ENCODE measurements at regions not wholly inside any gene's neighbourhood (a gene's known extent, or its start where the extent isn't known, plus 50 kb on each side); places are given as distances from the start of the nearest gene placed in this dataset.
A peak's percentile ranks its signal among the peaks of the same experiment; 100 is the strongest.

DNA sequence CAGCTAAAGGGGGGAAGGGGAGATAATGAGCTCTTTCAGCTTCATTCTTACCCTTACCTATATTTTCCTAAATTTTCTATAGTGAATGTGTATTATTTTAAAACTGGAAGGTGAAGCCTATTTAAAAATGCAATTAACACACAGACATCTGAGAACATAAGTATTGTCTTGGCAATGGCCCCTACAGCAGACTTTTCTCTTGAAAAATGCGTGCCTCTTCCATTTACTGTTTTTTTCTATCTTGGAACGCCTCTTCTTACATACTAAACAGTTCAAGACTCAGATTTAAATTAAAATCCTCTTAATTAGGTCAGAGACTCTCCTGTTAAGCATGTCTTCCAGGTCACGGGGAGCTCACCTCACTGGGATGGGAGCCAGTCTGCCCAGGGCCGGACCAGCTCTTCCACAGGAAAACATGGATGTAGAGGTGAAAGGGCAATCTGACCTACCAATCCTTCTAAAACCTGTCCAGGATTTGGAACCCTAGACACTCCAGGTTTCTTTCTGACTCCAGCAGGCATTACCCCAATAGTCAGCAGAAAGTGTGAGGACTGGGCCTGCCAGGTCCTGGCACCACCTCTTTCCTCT is 137.3 kb downstream of the ZNF281 start:
- no peak overlapping the region for H2BK120ac ChIP-seq (ENCODE audit: low read depth, low read length)
- H3K4me2 ChIP-seq (ENCODE audit: low read length, poor library complexity, severe bottlenecking) = no peak overlapping the region
- no peak overlapping the region for H3K27ac ChIP-seq (ENCODE audit: low read length, poor library complexity, severe bottlenecking)
- WGBS = 100% methylated on average over 4 of the region's 4 CpGs
- no peak overlapping the region for H3K23ac ChIP-seq (ENCODE audit: low read length in 2 of 2)
- H4K8ac ChIP-seq (ENCODE audit: low read length) = no peak overlapping the region
- H3K79me1 ChIP-seq (replicated peaks; ENCODE audit: low read length, poor library complexity, severe bottlenecking) = no peaks in the 10 kb centered on the region
- no peak overlapping the region for H3K4ac ChIP-seq (ENCODE audit: low read depth in 1 of 2, low read length in 2 of 2)
- H2BK5ac ChIP-seq (ENCODE audit: low read depth, low read length, poor library complexity, severe bottlenecking) = no peak overlapping the region
- no peaks in the 10 kb centered on the region for H3K4me1 ChIP-seq (ENCODE audit: control insufficient read depth, insufficient read depth, low read depth, low read length)
- H4K91ac ChIP-seq (ENCODE audit: low read length) = no peak overlapping the region
- H2AFZ ChIP-seq (ENCODE audit: low read depth, low read length) = no peak overlapping the region
- H2BK15ac ChIP-seq (ENCODE audit: low read depth, poor library complexity, severe bottlenecking) = no peak overlapping the region
- H3K4me3 ChIP-seq (ENCODE audit: insufficient read depth in 1 of 2, low read depth in 1 of 2, low read length in 2 of 2) = no peak overlapping the region
- DNase-seq = no peak
- H3K14ac ChIP-seq (ENCODE audit: low read length in 2 of 2) = no peak overlapping the region
- no peaks in the 10 kb centered on the region for H3K9me3 ChIP-seq (ENCODE audit: control insufficient read depth, low read length)
- H2BK12ac ChIP-seq (ENCODE audit: low read length in 2 of 2) = no peak overlapping the region
- H2AK5ac ChIP-seq (ENCODE audit: low read length, severe bottlenecking) = no peak overlapping the region
- H3K27me3 ChIP-seq (ENCODE audit: control insufficient read depth in 1 of 2, insufficient read depth in 1 of 2, low read length in 2 of 2) = no peaks in the 10 kb centered on the region
- H3K18ac ChIP-seq (ENCODE audit: low read depth in 1 of 2, low read length in 2 of 2) = no peak overlapping the region
- no peaks in the 10 kb centered on the region for H3K36me3 ChIP-seq (ENCODE audit: control insufficient read depth in 1 of 2, insufficient read depth in 2 of 2, low read depth in 1 of 2, low read length in 2 of 2)
- no peak overlapping the region for H3K9ac ChIP-seq (ENCODE audit: low read length)

DNA sequence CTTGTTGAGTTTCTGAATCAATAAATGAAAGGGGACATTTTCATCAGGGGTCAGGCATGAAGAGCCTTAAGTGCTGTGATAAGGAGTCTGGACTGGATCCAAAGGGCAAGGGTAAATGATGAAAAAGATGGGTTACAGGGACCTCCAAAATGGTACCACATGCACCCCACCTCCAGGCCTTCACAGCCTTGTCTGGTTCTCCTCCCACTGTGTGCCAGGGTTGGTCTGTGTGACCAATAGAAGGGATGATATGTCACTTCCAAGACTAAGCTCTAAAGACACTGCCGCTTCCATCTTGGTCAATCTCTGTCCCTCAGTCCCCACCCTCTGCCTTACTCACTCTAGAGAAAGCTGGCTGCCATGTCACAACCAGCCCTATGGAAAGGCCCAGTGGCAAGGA is 140.6 kb downstream of the ZNF281 start:
- H2BK5ac ChIP-seq (ENCODE audit: low read depth, low read length, poor library complexity, severe bottlenecking) = no peak overlapping the region
- no peak overlapping the region for H4K8ac ChIP-seq (ENCODE audit: low read length)
- no peak overlapping the region for H4K91ac ChIP-seq (ENCODE audit: low read length)
- H3K18ac ChIP-seq (ENCODE audit: low read depth in 1 of 2, low read length in 2 of 2) = no peak overlapping the region
- H3K4me2 ChIP-seq (ENCODE audit: low read length, poor library complexity, severe bottlenecking) = no peak overlapping the region
- no peak overlapping the region for H2AK5ac ChIP-seq (ENCODE audit: low read length, severe bottlenecking)
- no peak overlapping the region for H3K27ac ChIP-seq (ENCODE audit: low read length, poor library complexity, severe bottlenecking)
- no peak overlapping the region for H2BK120ac ChIP-seq (ENCODE audit: low read depth, low read length)
- no peak overlapping the region for H2BK15ac ChIP-seq (ENCODE audit: low read depth, poor library complexity, severe bottlenecking)
- DNase-seq = no peak
- H3K27me3 ChIP-seq (ENCODE audit: control insufficient read depth in 1 of 2, insufficient read depth in 1 of 2, low read length in 2 of 2) = no peaks in the 10 kb centered on the region
- H3K9ac ChIP-seq (ENCODE audit: low read length) = no peak overlapping the region
- H3K4me3 ChIP-seq (ENCODE audit: insufficient read depth in 1 of 2, low read depth in 1 of 2, low read length in 2 of 2) = no peak overlapping the region
- 100% methylated on average over 1 of the region's 1 CpG for WGBS
- H3K79me1 ChIP-seq (replicated peaks; ENCODE audit: low read length, poor library complexity, severe bottlenecking) = no peaks in the 10 kb centered on the region
- no peak overlapping the region for H2BK12ac ChIP-seq (ENCODE audit: low read length in 2 of 2)
- H2AFZ ChIP-seq (ENCODE audit: low read depth, low read length) = no peak overlapping the region
- H3K14ac ChIP-seq (ENCODE audit: low read length in 2 of 2) = no peak overlapping the region
- no peak overlapping the region for H3K23ac ChIP-seq (ENCODE audit: low read length in 2 of 2)
- H3K4me1 ChIP-seq (ENCODE audit: control insufficient read depth, insufficient read depth, low read depth, low read length) = no peaks in the 10 kb centered on the region
- H3K36me3 ChIP-seq (ENCODE audit: control insufficient read depth in 1 of 2, insufficient read depth in 2 of 2, low read depth in 1 of 2, low read length in 2 of 2) = no peaks in the 10 kb centered on the region
- no peaks in the 10 kb centered on the region for H3K9me3 ChIP-seq (ENCODE audit: control insufficient read depth, low read length)
- no peak overlapping the region for H3K4ac ChIP-seq (ENCODE audit: low read depth in 1 of 2, low read length in 2 of 2)

- Histone ChIP-seq H3K36me3 (ENCODE audit: control insufficient read depth in 1 of 2, insufficient read depth in 2 of 2, low read depth in 1 of 2, low read length in 2 of 2) (no peaks in the 10 kb centered on the region), H3K4ac (ENCODE audit: low read depth in 1 of 2, low read length in 2 of 2) (no peak overlapping the region), H3K79me1 (replicated peaks; ENCODE audit: low read length, poor library complexity, severe bottlenecking) (no peaks in the 10 kb centered on the region), H4K8ac (ENCODE audit: low read length) (peak overlapping the region; percentile 46), H3K27ac (ENCODE audit: low read length, poor library complexity, severe bottlenecking) (no peak overlapping the region), H2AK5ac (ENCODE audit: low read length, severe bottlenecking) (no peak overlapping the region), H3K4me2 (ENCODE audit: low read length, poor library complexity, severe bottlenecking) (no peak overlapping the region), H2BK15ac (ENCODE audit: low read depth, poor library complexity, severe bottlenecking) (no peak overlapping the region), H3K23ac (ENCODE audit: low read length in 2 of 2) (no peak overlapping the region), H3K27me3 (ENCODE audit: control insufficient read depth in 1 of 2, insufficient read depth in 1 of 2, low read length in 2 of 2) (no peaks in the 10 kb centered on the region), H3K14ac (ENCODE audit: low read length in 2 of 2) (no peak overlapping the region), H2BK5ac (ENCODE audit: low read depth, low read length, poor library complexity, severe bottlenecking) (no peak overlapping the region), H3K4me1 (ENCODE audit: control insufficient read depth, insufficient read depth, low read depth, low read length) (no peaks in the 10 kb centered on the region), H2BK120ac (ENCODE audit: low read depth, low read length) (no peak overlapping the region), H3K9me3 (ENCODE audit: control insufficient read depth, low read length) (no peaks in the 10 kb centered on the region), H3K18ac (ENCODE audit: low read depth in 1 of 2, low read length in 2 of 2) (no peak overlapping the region), H4K91ac (ENCODE audit: low read length) (peak overlapping the region; percentile 62), H2BK12ac (ENCODE audit: low read length in 2 of 2) (no peak overlapping the region), H3K9ac (ENCODE audit: low read length) (no peak overlapping the region), H2AFZ (ENCODE audit: low read depth, low read length) (no peak overlapping the region), H3K4me3 (ENCODE audit: insufficient read depth in 1 of 2, low read depth in 1 of 2, low read length in 2 of 2) (no peak overlapping the region)
- WGBS = 51% methylated on average over 1 of the region's 1 CpG
- DNase-seq = no peak
Observed at GRCh38 chr1:200267937-200268336, 141.9 kb downstream of the ZNF281 start.

DNA sequence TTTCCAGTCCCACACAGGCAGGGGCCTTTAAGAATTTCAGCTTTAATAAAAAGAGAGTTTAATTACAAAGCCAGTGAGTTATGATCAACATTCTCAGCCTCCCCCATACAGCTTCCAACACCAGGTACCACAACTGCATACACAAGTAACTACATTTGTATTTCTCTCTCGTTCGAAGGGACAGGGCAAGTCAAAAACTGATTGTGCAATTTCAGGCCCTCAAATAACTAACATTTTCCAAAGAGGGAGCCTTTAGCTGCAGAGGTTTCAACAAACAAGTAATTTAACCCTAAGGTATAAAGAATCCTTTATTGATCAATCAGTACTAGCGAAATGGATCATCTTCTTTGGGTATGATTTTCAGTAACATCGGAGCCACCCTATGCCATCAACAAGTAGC is 142.4 kb downstream of the ZNF281 start:
- Histone ChIP-seq H2BK15ac (ENCODE audit: low read depth, poor library complexity, severe bottlenecking) (no peak overlapping the region), H3K27me3 (ENCODE audit: control insufficient read depth in 1 of 2, insufficient read depth in 1 of 2, low read length in 2 of 2) (no peaks in the 10 kb centered on the region), H3K18ac (ENCODE audit: low read depth in 1 of 2, low read length in 2 of 2) (no peak overlapping the region), H2BK12ac (ENCODE audit: low read length in 2 of 2) (no peak overlapping the region), H3K4ac (ENCODE audit: low read depth in 1 of 2, low read length in 2 of 2) (no peak overlapping the region), H3K36me3 (ENCODE audit: control insufficient read depth in 1 of 2, insufficient read depth in 2 of 2, low read depth in 1 of 2, low read length in 2 of 2) (no peaks in the 10 kb centered on the region), H3K4me3 (ENCODE audit: insufficient read depth in 1 of 2, low read depth in 1 of 2, low read length in 2 of 2) (no peak overlapping the region), H3K14ac (ENCODE audit: low read length in 2 of 2) (no peak overlapping the region), H3K4me2 (ENCODE audit: low read length, poor library complexity, severe bottlenecking) (no peak overlapping the region), H3K79me1 (replicated peaks; ENCODE audit: low read length, poor library complexity, severe bottlenecking) (no peaks in the 10 kb centered on the region), H2BK5ac (ENCODE audit: low read depth, low read length, poor library complexity, severe bottlenecking) (no peak overlapping the region), H2BK120ac (ENCODE audit: low read depth, low read length) (no peak overlapping the region), H3K4me1 (ENCODE audit: control insufficient read depth, insufficient read depth, low read depth, low read length) (no peaks in the 10 kb centered on the region), H4K8ac (ENCODE audit: low read length) (no peak overlapping the region), H3K9me3 (ENCODE audit: control insufficient read depth, low read length) (no peaks in the 10 kb centered on the region), H2AFZ (ENCODE audit: low read depth, low read length) (no peak overlapping the region), H4K91ac (ENCODE audit: low read length) (no peak overlapping the region), H3K27ac (ENCODE audit: low read length, poor library complexity, severe bottlenecking) (no peak overlapping the region), H3K9ac (ENCODE audit: low read length) (no peak overlapping the region), H3K23ac (ENCODE audit: low read length in 2 of 2) (no peak overlapping the region), H2AK5ac (ENCODE audit: low read length, severe bottlenecking) (no peak overlapping the region)
- WGBS = 97% methylated on average over 4 of the region's 4 CpGs
- no peak for DNase-seq

All from mesenchymal stem cell (in vitro differentiated cells and primary cell).